ENCODE measurements at regions not wholly inside any gene's neighbourhood (a gene's known extent, or its start where the extent isn't known, plus 50 kb on each side); places are given as distances from the start of the nearest gene placed in this dataset.
A peak's percentile ranks its signal among the peaks of the same experiment; 100 is the strongest.

DNA sequence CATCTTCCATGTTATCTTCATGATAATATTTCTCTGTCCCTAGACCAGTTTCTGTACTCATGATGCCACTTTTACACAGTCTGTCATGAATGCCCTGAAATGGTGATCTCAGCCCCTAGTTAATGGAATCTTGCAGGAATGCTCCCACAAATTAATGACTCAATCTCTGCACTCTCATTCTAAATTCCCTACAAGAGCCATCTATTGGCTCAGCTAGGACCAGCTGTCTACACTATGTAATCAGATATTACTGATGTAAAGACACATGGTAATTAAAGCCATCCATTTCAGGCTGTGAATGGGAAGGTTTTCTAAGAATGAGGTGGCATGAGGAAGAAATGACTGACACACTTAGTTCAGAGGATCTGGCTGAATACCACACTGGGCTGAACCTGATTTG, 199.1 kb upstream of the KCND3 start:
- H3K36me3 Mint-ChIP-seq, result no peaks in the 10 kb centered on the region
- DNase-seq (ENCODE audit: low spot score), result no peak
- no peaks in the 10 kb centered on the region for H3K9me3 Mint-ChIP-seq
- no peak overlapping the region for H3K4me3 Mint-ChIP-seq
- peaks cover 10 to 31% of the 10 kb centered on the region in 2 donors for H3K27me3 Mint-ChIP-seq
- H3K4me1 Mint-ChIP-seq (ENCODE audit: low read depth in 2 of 2), result no peaks in the 10 kb centered on the region
- no peak overlapping the region for H3K27ac Mint-ChIP-seq
- ATAC-seq, result no peak

DNA sequence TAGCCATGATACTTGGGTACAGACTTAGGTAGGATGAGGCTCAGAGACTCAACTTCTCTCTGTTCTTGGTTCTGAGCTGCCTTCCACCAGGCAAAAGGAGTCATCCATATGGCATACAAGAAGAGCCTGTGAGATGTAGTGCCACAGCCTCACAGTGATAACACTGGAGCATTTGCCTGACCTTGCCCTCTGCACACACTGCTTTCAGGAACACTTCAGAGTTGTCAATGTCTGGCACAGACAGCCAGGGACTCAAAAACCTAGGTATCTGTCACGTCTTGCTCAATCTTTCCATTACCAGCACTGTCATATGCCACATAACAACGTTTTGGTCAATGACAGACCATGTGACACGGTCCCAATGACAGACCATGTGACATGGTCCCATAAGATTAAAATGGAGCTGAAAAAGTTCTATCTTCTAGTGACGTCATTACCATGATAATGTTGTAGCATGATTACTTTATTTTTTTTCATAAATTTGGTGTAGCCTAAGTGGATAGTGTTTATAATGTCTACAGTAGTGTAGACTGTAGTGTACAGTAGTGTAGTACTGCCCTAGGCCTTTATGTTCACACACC, 199.9 kb upstream of the CTTNBP2NL start:
- no peaks in the 10 kb centered on the region for H3K36me3 Mint-ChIP-seq
- no peak overlapping the region for H3K27ac Mint-ChIP-seq
- no peaks in the 10 kb centered on the region for H3K4me1 Mint-ChIP-seq (ENCODE audit: low read depth in 2 of 2)
- ATAC-seq, result peak; percentile 40 to 48
- no peak overlapping the region for H3K4me3 Mint-ChIP-seq
- no peaks in the 10 kb centered on the region for H3K9me3 Mint-ChIP-seq
- peaks cover 9 to 27% of the 10 kb centered on the region in 2 donors for H3K27me3 Mint-ChIP-seq
- DNase-seq (ENCODE audit: low spot score), result no peak

DNA sequence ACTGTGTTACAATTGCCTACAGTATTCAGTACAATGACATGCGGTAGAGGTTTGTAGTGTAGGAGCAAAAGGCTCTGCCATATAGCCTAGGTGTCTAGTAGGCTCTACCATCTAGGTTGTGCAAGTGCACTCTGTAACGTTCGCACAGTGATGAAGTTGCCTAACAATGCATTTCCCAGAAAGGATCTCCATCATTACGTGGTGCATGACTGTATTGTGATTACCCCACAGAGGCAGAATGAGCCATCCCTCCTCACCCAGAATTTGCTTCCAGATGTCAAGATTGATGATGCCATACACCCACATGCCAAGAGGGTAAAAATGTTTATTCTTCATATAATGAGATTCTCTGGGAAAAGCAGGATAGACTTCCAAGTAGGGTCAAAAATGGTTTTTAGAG, 199.3 kb upstream of the CTTNBP2NL start:
- no peaks in the 10 kb centered on the region for H3K9me3 Mint-ChIP-seq
- H3K27me3 Mint-ChIP-seq, result peaks cover 10 to 27% of the 10 kb centered on the region in 2 donors
- H3K36me3 Mint-ChIP-seq, result peaks cover under 1% of the 10 kb centered on the region
- H3K4me1 Mint-ChIP-seq (ENCODE audit: low read depth in 2 of 2), result no peaks in the 10 kb centered on the region
- no peak overlapping the region for H3K27ac Mint-ChIP-seq
- H3K4me3 Mint-ChIP-seq, result no peak overlapping the region
- ATAC-seq (peak; percentile 15 to 20), DNase-seq (ENCODE audit: low spot score) (no peak)

DNA sequence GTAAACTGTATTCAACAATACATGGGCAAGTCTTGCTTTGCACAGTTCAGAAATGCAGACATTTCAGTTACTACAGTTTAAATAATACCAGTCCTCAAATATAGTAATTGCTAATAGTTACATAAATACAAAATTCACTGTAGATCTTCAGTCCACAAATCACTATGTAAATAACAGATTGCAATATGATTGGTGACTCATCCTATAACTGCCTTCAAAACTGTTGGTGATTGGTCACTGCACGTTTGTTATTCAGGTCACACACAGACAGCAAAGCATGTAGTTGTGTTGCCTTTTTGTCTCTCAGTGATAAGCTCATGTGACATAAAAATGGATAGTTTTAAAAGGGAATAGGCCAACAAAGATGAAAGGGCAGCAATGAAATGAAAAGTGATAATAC, 186.5 kb upstream of the CTTNBP2NL start:
- Mint-ChIP-seq H3K27ac (no peak overlapping the region), H3K4me3 (no peak overlapping the region), H3K4me1 (ENCODE audit: low read depth in 2 of 2) (no peaks in the 10 kb centered on the region), H3K9me3 (no peaks in the 10 kb centered on the region), H3K27me3 (peaks cover 16 to 23% of the 10 kb centered on the region in 2 donors), H3K36me3 (no peaks in the 10 kb centered on the region)
- ATAC-seq (no peak), DNase-seq (ENCODE audit: low spot score) (no peak)

DNA sequence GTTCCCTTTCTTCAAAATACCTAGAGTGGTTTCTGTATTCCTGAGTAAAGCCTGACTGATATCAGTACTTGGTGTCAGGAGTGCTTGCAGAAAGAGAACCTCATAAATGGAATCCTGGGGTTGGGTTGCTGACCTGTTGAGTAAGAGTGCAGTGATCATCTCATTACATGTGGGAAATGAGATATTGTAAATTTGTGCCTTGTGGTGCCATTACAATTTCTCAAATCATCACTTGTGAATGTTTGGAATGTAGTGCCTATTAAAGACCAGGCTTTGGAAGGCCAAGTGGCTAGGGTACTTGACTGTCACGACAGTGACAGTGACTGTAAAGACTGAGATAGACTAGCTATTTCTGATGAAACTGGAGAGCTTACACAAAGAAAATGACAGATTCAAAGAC, 176.7 kb upstream of the CTTNBP2NL start:
- ATAC-seq, result no peak
- no peaks in the 10 kb centered on the region for H3K4me1 Mint-ChIP-seq (ENCODE audit: low read depth in 2 of 2)
- H3K9me3 Mint-ChIP-seq, result peaks cover 3% of the 10 kb centered on the region
- DNase-seq (ENCODE audit: low spot score), result no peak
- peaks cover 10 to 30% of the 10 kb centered on the region in 2 donors for H3K27me3 Mint-ChIP-seq
- no peaks in the 10 kb centered on the region for H3K36me3 Mint-ChIP-seq
- no peak overlapping the region for H3K4me3 Mint-ChIP-seq
- H3K27ac Mint-ChIP-seq, result no peak overlapping the region

DNA sequence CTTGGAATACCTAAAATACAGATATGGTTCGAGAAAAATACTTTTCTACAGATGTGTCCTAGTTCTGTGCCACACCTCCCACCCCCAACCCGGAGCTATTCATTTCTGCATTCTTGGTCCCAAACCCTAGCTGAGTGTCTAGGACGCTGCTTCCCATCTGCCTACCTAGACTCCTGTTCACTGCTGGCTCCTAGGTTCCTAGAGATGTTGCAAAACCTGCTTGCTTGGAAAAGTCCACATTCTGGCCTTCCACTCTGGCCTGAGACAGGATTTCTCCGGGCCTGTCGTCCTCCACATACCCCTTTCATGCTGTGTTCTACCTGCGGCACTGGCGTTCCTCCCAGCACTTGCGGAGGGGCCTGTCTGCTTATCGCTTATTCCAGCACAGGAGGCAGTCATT, 165.8 kb upstream of the CTTNBP2NL start:
- H3K27me3 Mint-ChIP-seq, result peaks cover 6 to 11% of the 10 kb centered on the region in 2 donors
- no peaks in the 10 kb centered on the region for H3K36me3 Mint-ChIP-seq
- H3K4me1 Mint-ChIP-seq (ENCODE audit: low read depth in 2 of 2), result no peaks in the 10 kb centered on the region

DNA sequence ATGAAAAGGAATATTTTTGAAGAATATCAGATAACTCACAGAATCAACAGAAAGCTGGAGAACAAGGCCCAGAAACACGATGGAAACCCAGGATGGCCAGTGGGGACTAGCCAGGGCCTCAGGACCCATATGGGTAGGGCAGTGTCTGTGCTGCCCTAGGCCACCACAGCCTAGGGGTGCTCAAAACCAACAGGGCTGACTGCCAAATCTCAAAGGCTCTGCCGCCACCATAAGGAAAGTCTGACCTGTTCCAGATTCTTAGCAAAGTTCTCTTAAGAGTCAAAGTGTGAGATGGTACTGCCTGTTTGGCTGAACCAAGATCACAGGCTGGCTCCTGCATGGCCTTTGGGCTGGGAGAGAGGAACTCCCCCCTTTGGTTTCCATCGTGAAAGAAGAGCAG, 164.7 kb upstream of the CTTNBP2NL start:
- H3K4me1 Mint-ChIP-seq (ENCODE audit: low read depth in 2 of 2), result no peaks in the 10 kb centered on the region

More for the DNA sequence above, 165.8 kb upstream of the CTTNBP2NL start:
- no peak overlapping the region for H3K27ac Mint-ChIP-seq
- ATAC-seq, result no peak
- no peak for DNase-seq (ENCODE audit: low spot score)
- H3K9me3 Mint-ChIP-seq, result peaks cover 9% of the 10 kb centered on the region
- no peak overlapping the region for H3K4me3 Mint-ChIP-seq

DNA sequence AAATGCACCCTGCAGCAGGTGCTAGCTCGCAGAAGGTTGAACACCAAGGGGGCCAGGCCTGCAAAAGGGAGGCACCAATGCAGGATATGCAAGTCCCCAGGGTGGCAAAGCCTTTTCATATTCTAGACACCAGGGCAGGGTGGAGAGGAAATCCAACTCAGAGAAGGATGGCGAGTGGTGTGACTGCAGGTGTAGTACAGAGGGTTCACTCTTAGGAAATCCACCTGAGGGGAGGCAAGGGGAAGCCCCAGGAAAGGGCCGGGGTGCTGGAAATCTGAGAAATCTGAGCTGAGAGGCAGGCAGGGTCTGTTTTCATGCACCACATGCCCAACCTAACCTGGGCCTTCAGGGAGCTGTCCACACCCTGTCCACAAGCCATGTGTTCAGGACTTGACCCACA, 163.2 kb upstream of the CTTNBP2NL start:
- peaks cover 17 to 20% of the 10 kb centered on the region in 2 donors for H3K27me3 Mint-ChIP-seq
- no peaks in the 10 kb centered on the region for H3K36me3 Mint-ChIP-seq
- peaks cover 6% of the 10 kb centered on the region for H3K9me3 Mint-ChIP-seq
- H3K4me3 Mint-ChIP-seq, result no peak overlapping the region
- H3K4me1 Mint-ChIP-seq (ENCODE audit: low read depth in 2 of 2), result no peaks in the 10 kb centered on the region
- DNase-seq (ENCODE audit: low spot score) (no peak), ATAC-seq (peak in 1 of 2 donors; percentile 24)
- no peak overlapping the region for H3K27ac Mint-ChIP-seq

More for the DNA sequence above, 164.7 kb upstream of the CTTNBP2NL start:
- Mint-ChIP-seq H3K27me3 (peaks cover 14 to 17% of the 10 kb centered on the region in 2 donors), H3K27ac (no peak overlapping the region), H3K9me3 (peaks cover 9% of the 10 kb centered on the region), H3K4me3 (no peak overlapping the region), H3K36me3 (no peaks in the 10 kb centered on the region)
- ATAC-seq, result no peak
- DNase-seq (ENCODE audit: low spot score), result no peak

DNA sequence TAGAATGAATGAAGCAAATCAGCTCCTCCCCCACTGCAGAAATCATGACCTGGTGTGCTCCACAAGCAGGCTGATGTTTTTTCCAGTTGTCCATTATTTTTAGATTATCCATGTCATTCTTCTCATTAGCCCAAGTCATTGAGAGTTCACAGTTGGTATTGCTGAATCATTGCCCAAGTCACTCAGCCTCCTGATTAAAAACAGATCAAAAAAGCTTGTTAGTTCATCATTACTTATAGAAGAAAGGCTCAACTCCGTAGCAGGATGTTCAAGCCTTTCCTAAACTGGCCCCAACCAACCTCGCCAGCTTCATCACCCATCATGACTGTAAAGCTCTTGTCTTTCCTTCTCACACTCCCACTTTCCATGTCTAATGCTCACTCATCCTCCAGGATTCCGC, 161.3 kb upstream of the CTTNBP2NL start:
- Mint-ChIP-seq H3K36me3 (no peaks in the 10 kb centered on the region), H3K4me3 (no peak overlapping the region), H3K9me3 (no peaks in the 10 kb centered on the region), H3K4me1 (ENCODE audit: low read depth in 2 of 2) (no peaks in the 10 kb centered on the region), H3K27ac (no peak overlapping the region), H3K27me3 (peaks cover 27 to 33% of the 10 kb centered on the region in 2 donors)
- ATAC-seq (no peak), DNase-seq (ENCODE audit: low spot score) (no peak)

DNA sequence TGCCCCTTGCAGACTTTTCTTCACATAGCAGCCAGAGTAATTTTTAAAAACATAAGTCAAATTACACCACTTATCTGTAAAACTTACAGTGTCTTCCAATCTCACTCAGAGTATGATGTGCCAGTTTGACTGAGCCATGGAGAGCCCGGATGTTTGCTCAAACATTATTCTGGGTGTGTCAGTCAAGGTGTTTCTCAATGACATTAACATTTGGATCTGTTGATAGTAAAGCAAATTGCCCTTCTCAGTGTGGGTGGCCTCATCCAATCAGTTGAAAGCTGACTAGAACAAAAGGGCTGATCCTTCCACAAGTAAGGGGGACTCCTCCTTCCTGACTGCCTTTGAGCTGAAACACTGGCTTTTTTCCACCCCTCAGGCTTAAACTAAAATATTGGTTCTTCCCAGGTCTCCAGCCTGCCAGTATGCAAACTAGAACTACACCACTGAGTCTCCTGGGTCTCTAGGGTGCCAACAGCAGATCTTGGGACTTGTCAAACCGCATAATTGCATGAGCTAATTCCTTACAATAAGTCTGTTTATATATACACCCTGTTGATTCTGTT, 157.9 kb upstream of the CTTNBP2NL start:
- DNase-seq (ENCODE audit: low spot score), result no peak
- H3K36me3 Mint-ChIP-seq, result no peaks in the 10 kb centered on the region

DNA sequence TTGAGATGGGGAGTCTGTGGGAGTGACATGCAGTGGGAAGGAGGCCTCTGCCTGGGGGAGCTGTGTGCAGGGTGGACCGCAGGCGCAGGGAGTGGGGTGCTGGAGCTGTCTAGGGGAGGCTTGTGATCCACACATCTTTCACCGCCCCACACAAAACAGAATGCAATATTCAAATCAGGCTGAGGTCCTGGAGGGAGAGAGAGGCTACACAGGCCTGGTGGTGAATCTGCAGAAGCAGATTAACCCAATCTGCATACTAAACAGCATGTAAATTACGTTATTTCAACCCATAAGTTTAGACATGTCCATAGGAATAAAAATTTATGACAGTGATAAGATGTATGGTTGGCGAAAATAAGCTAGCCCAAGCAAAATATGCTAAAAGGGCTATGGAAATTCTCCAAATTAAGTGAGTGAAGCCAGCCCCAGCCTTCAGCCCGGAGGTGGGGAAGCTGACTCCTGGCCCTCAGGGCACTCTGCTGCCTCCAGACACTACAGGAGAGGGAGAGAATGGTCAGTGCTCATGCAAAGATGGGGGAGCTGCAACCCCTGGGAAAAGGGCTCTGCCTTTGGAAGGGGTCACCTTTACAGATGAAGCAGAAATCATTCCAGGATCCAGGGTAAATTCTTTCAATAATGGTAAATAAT, 156.2 kb upstream of the CTTNBP2NL start:
- Mint-ChIP-seq H3K9me3 (no peaks in the 10 kb centered on the region), H3K4me3 (no peak overlapping the region)

More for the DNA sequence above, 157.9 kb upstream of the CTTNBP2NL start:
- peaks cover 29 to 44% of the 10 kb centered on the region in 2 donors for H3K27me3 Mint-ChIP-seq
- H3K4me3 Mint-ChIP-seq, result no peak overlapping the region
- no peak overlapping the region for H3K27ac Mint-ChIP-seq
- H3K9me3 Mint-ChIP-seq, result no peaks in the 10 kb centered on the region
- no peak for ATAC-seq
- H3K4me1 Mint-ChIP-seq (ENCODE audit: low read depth in 2 of 2), result no peaks in the 10 kb centered on the region

DNA sequence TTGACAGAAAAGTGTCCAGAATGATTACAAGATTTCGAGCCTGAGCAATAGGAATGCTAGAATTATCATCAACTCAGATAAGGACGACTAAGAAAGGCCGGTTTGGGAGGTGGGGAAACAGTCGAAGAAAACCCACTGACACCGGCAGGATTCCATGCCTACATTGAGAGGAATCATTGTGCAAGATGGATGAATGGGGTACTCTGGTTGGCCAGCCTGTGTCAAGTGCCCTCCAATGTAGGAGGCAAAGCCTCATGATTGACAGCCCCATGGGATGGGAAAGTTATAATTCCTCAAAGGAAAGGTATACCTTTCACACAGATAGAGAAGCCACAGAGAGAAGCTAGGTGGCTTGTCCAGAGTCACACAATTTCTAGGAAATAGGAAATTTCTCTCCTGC, 153.5 kb upstream of the CTTNBP2NL start:
- Mint-ChIP-seq H3K27me3 (peaks cover 21 to 27% of the 10 kb centered on the region in 2 donors), H3K9me3 (no peaks in the 10 kb centered on the region), H3K36me3 (no peaks in the 10 kb centered on the region), H3K27ac (no peak overlapping the region), H3K4me3 (no peak overlapping the region), H3K4me1 (ENCODE audit: low read depth in 2 of 2) (no peaks in the 10 kb centered on the region)
- DNase-seq (ENCODE audit: low spot score) (no peak), ATAC-seq (no peak)

More for the DNA sequence above, 156.2 kb upstream of the CTTNBP2NL start:
- DNase-seq (ENCODE audit: low spot score), result no peak
- Mint-ChIP-seq H3K27me3 (peaks cover 27 to 42% of the 10 kb centered on the region in 2 donors), H3K4me1 (ENCODE audit: low read depth in 2 of 2) (no peaks in the 10 kb centered on the region), H3K36me3 (no peaks in the 10 kb centered on the region), H3K27ac (no peak overlapping the region)
- no peak for ATAC-seq

DNA sequence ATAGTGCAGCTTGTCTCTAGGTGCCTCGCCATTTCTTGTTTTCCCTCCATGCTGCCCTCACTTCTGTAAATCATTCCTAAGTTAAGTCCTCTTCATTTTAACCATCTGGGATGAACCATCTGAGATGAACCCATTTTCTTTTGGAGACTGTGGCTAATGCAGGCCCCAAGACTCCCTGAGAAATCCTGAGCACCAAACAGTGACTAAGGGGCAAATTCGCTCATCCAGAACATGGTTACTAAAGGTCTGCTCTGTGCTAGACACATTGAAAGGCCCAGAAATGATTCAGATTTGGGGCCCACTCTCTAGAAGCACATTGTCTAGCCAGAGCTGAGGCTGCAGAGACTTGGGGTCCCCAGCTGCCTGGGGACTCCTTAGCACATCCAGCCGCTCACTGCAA, 151.9 kb upstream of the CTTNBP2NL start:
- no peak overlapping the region for H3K4me3 Mint-ChIP-seq
- DNase-seq (ENCODE audit: low spot score), result no peak
- ATAC-seq, result no peak
- no peaks in the 10 kb centered on the region for H3K9me3 Mint-ChIP-seq
- H3K27ac Mint-ChIP-seq, result no peak overlapping the region
- H3K36me3 Mint-ChIP-seq, result no peaks in the 10 kb centered on the region
- H3K4me1 Mint-ChIP-seq (ENCODE audit: low read depth in 2 of 2), result no peaks in the 10 kb centered on the region
- peaks cover 11% of the 10 kb centered on the region in 2 donors for H3K27me3 Mint-ChIP-seq

DNA sequence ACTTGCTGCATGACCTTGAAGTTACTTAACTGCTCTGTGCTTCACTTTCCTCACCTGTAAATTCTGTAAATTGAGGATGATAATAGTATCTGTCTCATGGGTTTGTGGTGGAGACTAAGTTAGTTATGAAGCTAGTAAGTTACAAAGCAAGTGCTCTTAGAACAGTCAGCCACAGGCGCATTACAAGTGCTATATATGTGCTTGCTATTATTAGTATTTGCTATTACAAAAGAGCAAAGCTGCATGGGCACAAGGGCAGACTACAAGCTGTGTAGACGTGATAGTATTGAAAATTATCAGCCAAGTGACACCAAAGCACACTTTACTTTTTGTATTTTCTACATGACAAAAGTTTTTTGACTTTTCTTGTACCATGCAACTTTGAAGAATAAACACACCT, 150.9 kb upstream of the CTTNBP2NL start:
- no peak overlapping the region for H3K27ac Mint-ChIP-seq
- no peak for ATAC-seq

More for the DNA sequence above, 150.9 kb upstream of the CTTNBP2NL start:
- Mint-ChIP-seq H3K9me3 (no peaks in the 10 kb centered on the region), H3K4me3 (no peak overlapping the region), H3K27me3 (peaks cover 10 to 16% of the 10 kb centered on the region in 2 donors), H3K4me1 (ENCODE audit: low read depth in 2 of 2) (no peaks in the 10 kb centered on the region), H3K36me3 (no peaks in the 10 kb centered on the region)
- DNase-seq (ENCODE audit: low spot score), result no peak
